Fibroblast of peridontal ligament (primary cell): ENCODE measurements at regions not wholly inside any gene's neighbourhood (a gene's known extent, or its start where the extent isn't known, plus 50 kb on each side); places are given as distances from the start of the nearest gene placed in this dataset.
A peak's percentile ranks its signal among the peaks of the same experiment; 100 is the strongest.

ENCODE experiments used
- DNase-seq: peaks from one replicate; pipeline ENCODE4 v3.0.0-alpha.2; 2010; ENCODE audit errors: extremely low read depth

- DNase-seq: no peak
These were observed 519.0 kb upstream of the PROK2 start for GRCh38 chr3:72303926-72304325.

GRCh38 chr3:72301779-72302178, 516.8 kb upstream of the PROK2 start:
- DNase-seq: no peak

GRCh38 chr3:72300621-72301020, 515.7 kb upstream of the PROK2 start:
- DNase-seq: no peak

- DNase-seq: no peak
These were observed 514.9 kb upstream of the PROK2 start for GRCh38 chr3:72299823-72300222.

GRCh38 chr3:72299321-72299802, 514.4 kb upstream of the PROK2 start:
- DNase-seq: no peak

GRCh38 chr3:72298201-72299152, 513.5 kb upstream of the PROK2 start:
- DNase-seq: no peak

GRCh38 chr3:72297481-72297880, 512.5 kb upstream of the PROK2 start:
- no peak for DNase-seq

GRCh38 chr3:72296477-72297111, 511.6 kb upstream of the PROK2 start:
- no peak for DNase-seq

GRCh38 chr3:72295962-72296450, 511.1 kb upstream of the PROK2 start:
- no peak for DNase-seq

GRCh38 chr3:72295276-72295961, 510.5 kb upstream of the PROK2 start:
- DNase-seq: no peak

GRCh38 chr3:72290859-72291638, 506.1 kb upstream of the PROK2 start:
- no peak for DNase-seq

- no peak for DNase-seq
These were observed 504.7 kb upstream of the PROK2 start for GRCh38 chr3:72289692-72290071.

GRCh38 chr3:72288955-72289691, 504.2 kb upstream of the PROK2 start:
- DNase-seq: peak; percentile 89

- DNase-seq: no peak
These were observed 503.0 kb upstream of the PROK2 start for GRCh38 chr3:72287956-72288355.

GRCh38 chr3:72285502-72285901, 500.6 kb upstream of the PROK2 start:
- no peak for DNase-seq

GRCh38 chr3:72284471-72284870, 499.5 kb upstream of the PROK2 start:
- no peak for DNase-seq

GRCh38 chr3:72282918-72283317, 498.0 kb upstream of the PROK2 start:
- no peak for DNase-seq

GRCh38 chr3:72281551-72281950, 496.6 kb upstream of the PROK2 start:
- DNase-seq: no peak

- DNase-seq: no peak
These were observed 495.9 kb upstream of the PROK2 start for GRCh38 chr3:72280876-72281275.

GRCh38 chr3:72279631-72280041, 494.7 kb upstream of the PROK2 start:
- DNase-seq: no peak
